ENCODE measurements at regions not wholly inside any gene's neighbourhood (a gene's known extent, or its start where the extent isn't known, plus 50 kb on each side); places are given as distances from the start of the nearest gene placed in this dataset.

- H3K4me1 ChIP-seq (ENCODE audit: insufficient read depth, low read length, poor library complexity, severe bottlenecking) = no peaks in the 10 kb centered on the region
- no peak overlapping the region for H3K27ac ChIP-seq (ENCODE audit: low read depth, low read length, poor library complexity, severe bottlenecking)
- H3K4me3 ChIP-seq (ENCODE audit: low read depth, low read length, poor library complexity, severe bottlenecking) = no peak overlapping the region
- H3K27me3 ChIP-seq (replicated peaks; ENCODE audit: insufficient read depth, low read depth, low read length, poor library complexity) = no peaks in the 10 kb centered on the region
- ChIA-PET CTCF (no interaction called here), POLR2A (ENCODE audit: low non-redundant PET) (no interaction called here)
- intact Hi-C loops (cut with micrococcal nuclease; ENCODE audit: unreplicated experiment) = no loop called here
- no peak for DNase-seq (ENCODE audit: low spot score)
- no TSS peak for BruUV-seq (replicated peaks)
- H3K36me3 ChIP-seq (ENCODE audit: insufficient read depth, low read length, poor library complexity, severe bottlenecking) = no peaks in the 10 kb centered on the region
- TF ChIP-seq EZH2 (IDR thresholded peaks at IDR 0.05; ENCODE audit: borderline replicate concordance, low read depth, low read length, poor library complexity, severe bottlenecking) (no peak), CTCF (conservative IDR thresholded peaks at IDR 0.05; ENCODE audit: low read depth, low read length) (no peak)
- no peaks in the 10 kb centered on the region for H3K9me3 ChIP-seq (ENCODE audit: low read depth, low read length, poor library complexity, severe bottlenecking)
Observed at GRCh38 chr20:24134930-24135329, 146.4 kb upstream of the GGTLC1 start.

GRCh38 chr20:24134284-24134683, 145.7 kb upstream of the GGTLC1 start:
- CTCF ChIA-PET = no interaction called here
- POLR2A ChIA-PET (ENCODE audit: low non-redundant PET) = no interaction called here
- H3K27ac ChIP-seq (ENCODE audit: low read depth, low read length, poor library complexity, severe bottlenecking) = no peak overlapping the region

GRCh38 chr20:24132246-24132645, 143.7 kb upstream of the GGTLC1 start:
- no TSS peak for BruUV-seq (replicated peaks)
- no peaks in the 10 kb centered on the region for H3K9me3 ChIP-seq (ENCODE audit: low read depth, low read length, poor library complexity, severe bottlenecking)
- TF ChIP-seq CTCF (conservative IDR thresholded peaks at IDR 0.05; ENCODE audit: low read depth, low read length) = no peak
- TF ChIP-seq EZH2 (IDR thresholded peaks at IDR 0.05; ENCODE audit: borderline replicate concordance, low read depth, low read length, poor library complexity, severe bottlenecking) = no peak
- intact Hi-C loops (cut with micrococcal nuclease; ENCODE audit: unreplicated experiment) = no loop called here
- H3K27ac ChIP-seq (ENCODE audit: low read depth, low read length, poor library complexity, severe bottlenecking) = no peak overlapping the region
- H3K36me3 ChIP-seq (ENCODE audit: insufficient read depth, low read length, poor library complexity, severe bottlenecking) = no peaks in the 10 kb centered on the region
- no peak overlapping the region for H3K4me3 ChIP-seq (ENCODE audit: low read depth, low read length, poor library complexity, severe bottlenecking)
- no peaks in the 10 kb centered on the region for H3K4me1 ChIP-seq (ENCODE audit: insufficient read depth, low read length, poor library complexity, severe bottlenecking)
- ChIA-PET POLR2A (ENCODE audit: low non-redundant PET) (no interaction called here), CTCF (no interaction called here)
- DNase-seq (ENCODE audit: low spot score) = no peak
- no peaks in the 10 kb centered on the region for H3K27me3 ChIP-seq (replicated peaks; ENCODE audit: insufficient read depth, low read depth, low read length, poor library complexity)

More at GRCh38 chr20:24134284-24134683, 145.7 kb upstream of the GGTLC1 start:
- no peaks in the 10 kb centered on the region for H3K36me3 ChIP-seq (ENCODE audit: insufficient read depth, low read length, poor library complexity, severe bottlenecking)
- no peaks in the 10 kb centered on the region for H3K9me3 ChIP-seq (ENCODE audit: low read depth, low read length, poor library complexity, severe bottlenecking)
- H3K4me3 ChIP-seq (ENCODE audit: low read depth, low read length, poor library complexity, severe bottlenecking) = no peak overlapping the region
- no peaks in the 10 kb centered on the region for H3K4me1 ChIP-seq (ENCODE audit: insufficient read depth, low read length, poor library complexity, severe bottlenecking)
- no TSS peak for BruUV-seq (replicated peaks)
- intact Hi-C loops (cut with micrococcal nuclease; ENCODE audit: unreplicated experiment) = no loop called here
- H3K27me3 ChIP-seq (replicated peaks; ENCODE audit: insufficient read depth, low read depth, low read length, poor library complexity) = no peaks in the 10 kb centered on the region
- no peak for DNase-seq (ENCODE audit: low spot score)
- no peak for TF ChIP-seq CTCF (conservative IDR thresholded peaks at IDR 0.05; ENCODE audit: low read depth, low read length)
- no peak for TF ChIP-seq EZH2 (IDR thresholded peaks at IDR 0.05; ENCODE audit: borderline replicate concordance, low read depth, low read length, poor library complexity, severe bottlenecking)

Data from A673 (cell line).